Spinal cord (tissue), 9 donors: ENCODE measurements at regions not wholly inside any gene's neighbourhood (a gene's known extent, or its start where the extent isn't known, plus 50 kb on each side); places are given as distances from the start of the nearest gene placed in this dataset.
"Not testable (repeated sequence)": the region's sequence is repeated elsewhere in the genome, so short reads cannot be mapped to it uniquely, and the experiment has no call there.

Source experiments
- DNase-seq, 6 donors: peaks; one replicate each; pipeline versions ENCODE4 v3.0.0 to v3.0.0-alpha.2; 2013 to 2015; ENCODE audit warnings: low spot score in 6 of 6, low read depth in 4 of 6
- H3K27ac ChIP-seq: one replicate; pipeline ENCODE4 v1.5.1; 2013; ENCODE audit warnings: low read depth, low read length, control low read depth
- H3K27me3 ChIP-seq: one replicate; pipeline ENCODE4 v1.6.1; 2013; ENCODE audit warnings: low read length; ENCODE audit not compliant: control insufficient read depth, insufficient read depth
- H3K36me3 ChIP-seq: one replicate; pipeline ENCODE4 v1.6.1; 2013; ENCODE audit warnings: low read length; ENCODE audit not compliant: control insufficient read depth, insufficient read depth
- H3K4me1 ChIP-seq: one replicate; pipeline ENCODE4 v1.6.1; 2013; ENCODE audit warnings: low read length; ENCODE audit not compliant: control insufficient read depth, insufficient read depth
- H3K4me3 ChIP-seq: one replicate; pipeline ENCODE4 v1.5.1; 2013; ENCODE audit warnings: low read depth, low read length, control low read depth
- H3K9me3 ChIP-seq: one replicate; pipeline ENCODE4 v1.6.1; 2013; ENCODE audit warnings: low read length; ENCODE audit not compliant: control insufficient read depth, insufficient read depth
- WGBS: methylation state at CpG from one replicate; pipeline ENCODE4 v1.1.5; 2013; ENCODE audit warnings: missing lambda C conversion rate; ENCODE audit not compliant: insufficient coverage; 5-methylcytosine and 5-hydroxymethylcytosine counted together
- donor health status: healthy.

GRCh38 chr16:72637306-72637705 lies 410.6 kb downstream of the ZFHX3 start:
- no peak overlapping the region for H3K27ac ChIP-seq
- no CpG with 5 or more reads among the region's 1 CpG for WGBS
- DNase-seq: no peak

GRCh38 chr16:72635694-72636093 lies 412.2 kb downstream of the ZFHX3 start:
- H3K4me3 ChIP-seq: no peak overlapping the region
- no CpG with 5 or more reads among the region's 5 CpGs for WGBS
- DNase-seq: no peak

More at GRCh38 chr16:72637306-72637705, 410.6 kb downstream of the ZFHX3 start:
- H3K4me3 ChIP-seq: no peak overlapping the region
- peaks cover 4% of the 10 kb centered on the region for H3K9me3 ChIP-seq
- H3K27me3 ChIP-seq: no peaks in the 10 kb centered on the region
- no peaks in the 10 kb centered on the region for H3K4me1 ChIP-seq
- H3K36me3 ChIP-seq: no peaks in the 10 kb centered on the region

GRCh38 chr16:72635104-72635503 lies 412.8 kb downstream of the ZFHX3 start:
- no CpG with 5 or more reads among the region's 4 CpGs for WGBS
- Histone ChIP-seq H3K4me3 (no peak overlapping the region), H3K9me3 (peaks cover 4% of the 10 kb centered on the region), H3K27ac (no peak overlapping the region), H3K36me3 (no peaks in the 10 kb centered on the region), H3K4me1 (no peaks in the 10 kb centered on the region), H3K27me3 (no peaks in the 10 kb centered on the region)
- DNase-seq: no peak

More at GRCh38 chr16:72635694-72636093, 412.2 kb downstream of the ZFHX3 start:
- H3K27me3 ChIP-seq: no peaks in the 10 kb centered on the region
- no peak overlapping the region for H3K27ac ChIP-seq
- H3K9me3 ChIP-seq: peaks cover 4% of the 10 kb centered on the region
- no peaks in the 10 kb centered on the region for H3K36me3 ChIP-seq
- no peaks in the 10 kb centered on the region for H3K4me1 ChIP-seq

GRCh38 chr16:72627182-72627896 lies 420.6 kb downstream of the ZFHX3 start:
- DNase-seq, H3K27ac ChIP-seq: not testable (repeated sequence)
- WGBS: 88% methylated on average over 8 of the region's 30 CpGs

DNA sequence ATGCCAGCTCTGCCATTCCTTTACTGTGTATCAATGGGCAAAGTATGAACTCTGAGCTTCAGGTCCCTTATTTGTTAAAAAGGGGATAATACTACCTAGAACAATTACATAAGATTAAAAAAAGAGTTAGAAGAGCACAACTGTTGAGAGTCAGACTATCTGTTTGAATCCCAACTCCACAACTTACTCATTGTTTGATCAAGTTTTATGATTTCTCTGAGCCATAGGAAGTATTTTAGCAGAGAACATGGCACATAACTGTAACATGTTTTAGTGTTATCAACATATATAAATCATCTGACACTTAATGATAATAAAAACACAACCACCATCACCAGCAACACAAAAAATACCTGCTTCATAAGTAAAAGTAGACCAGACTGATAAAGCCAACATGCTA lies 421.3 kb downstream of the ZFHX3 start:
- Histone ChIP-seq H3K27ac (no peak overlapping the region), H3K4me3 (no peak overlapping the region), H3K9me3 (no peaks in the 10 kb centered on the region), H3K27me3 (no peaks in the 10 kb centered on the region), H3K36me3 (no peaks in the 10 kb centered on the region), H3K4me1 (no peaks in the 10 kb centered on the region)
- DNase-seq: no peak

More at GRCh38 chr16:72627182-72627896, 420.6 kb downstream of the ZFHX3 start:
- H3K9me3 ChIP-seq, H3K4me3 ChIP-seq, H3K36me3 ChIP-seq, H3K4me1 ChIP-seq, H3K27me3 ChIP-seq: not testable (repeated sequence)

DNA sequence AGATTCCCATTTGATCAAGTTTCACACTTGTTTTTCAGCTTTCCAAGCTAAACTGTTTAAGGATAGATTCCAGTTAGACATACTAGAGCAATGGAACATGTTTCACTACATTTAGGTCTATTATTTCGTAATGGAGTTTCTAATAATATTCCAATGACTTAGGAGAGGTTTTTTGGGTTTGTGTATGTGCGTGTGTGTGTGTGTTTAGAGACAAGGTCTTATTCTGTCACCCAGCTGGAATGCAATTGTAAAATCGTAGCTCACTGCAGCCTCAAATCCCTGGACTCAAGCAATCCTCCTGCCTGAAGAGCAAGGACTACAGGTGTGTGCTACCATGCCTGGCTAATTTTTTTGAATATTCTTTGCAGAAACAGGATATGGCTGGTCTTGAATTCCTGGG lies 426.3 kb downstream of the ZFHX3 start:
- Histone ChIP-seq H3K4me1 (no peaks in the 10 kb centered on the region), H3K27me3 (no peaks in the 10 kb centered on the region), H3K9me3 (no peaks in the 10 kb centered on the region), H3K4me3 (no peak overlapping the region), H3K36me3 (no peaks in the 10 kb centered on the region), H3K27ac (no peak overlapping the region)
- WGBS: 68% methylated on average over 2 of the region's 3 CpGs
- no peak for DNase-seq

GRCh38 chr16:72620853-72621252 lies 427.1 kb downstream of the ZFHX3 start:
- no peak overlapping the region for H3K4me3 ChIP-seq
- no peak for DNase-seq
- no peaks in the 10 kb centered on the region for H3K9me3 ChIP-seq
- H3K27me3 ChIP-seq: no peaks in the 10 kb centered on the region
- no peaks in the 10 kb centered on the region for H3K4me1 ChIP-seq
- no CpG with 5 or more reads among the region's 2 CpGs for WGBS
- no peak overlapping the region for H3K27ac ChIP-seq
- no peaks in the 10 kb centered on the region for H3K36me3 ChIP-seq

DNA sequence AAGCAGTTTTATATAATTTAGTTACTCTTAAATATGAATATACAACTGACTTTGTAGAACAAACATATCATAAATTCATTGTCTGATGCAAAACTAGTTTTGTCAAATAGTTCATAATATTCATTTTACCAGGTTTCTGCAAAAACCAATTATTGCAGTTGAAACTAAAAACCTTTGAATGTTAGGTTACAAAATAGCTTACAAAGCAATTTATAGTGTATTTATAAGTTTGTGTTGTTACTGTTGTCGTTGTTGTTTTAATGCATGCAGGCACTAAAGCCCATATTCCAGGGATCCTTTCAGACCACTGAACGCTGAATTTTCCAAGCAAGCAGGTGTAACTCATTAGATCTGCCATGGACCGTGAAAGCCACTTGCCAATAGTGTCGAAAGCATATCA lies 427.6 kb downstream of the ZFHX3 start:
- no peak overlapping the region for H3K4me3 ChIP-seq
- DNase-seq: no peak
- H3K27ac ChIP-seq: no peak overlapping the region
- WGBS: 71% methylated on average over 3 of the region's 4 CpGs
- no peaks in the 10 kb centered on the region for H3K4me1 ChIP-seq
- H3K27me3 ChIP-seq: no peaks in the 10 kb centered on the region
- H3K9me3 ChIP-seq: no peaks in the 10 kb centered on the region
- H3K36me3 ChIP-seq: no peaks in the 10 kb centered on the region

- Histone ChIP-seq H3K4me1 (no peaks in the 10 kb centered on the region), H3K4me3 (no peak overlapping the region), H3K36me3 (no peaks in the 10 kb centered on the region), H3K27me3 (no peaks in the 10 kb centered on the region), H3K27ac (no peak overlapping the region), H3K9me3 (no peaks in the 10 kb centered on the region)
- WGBS: no CpG with 5 or more reads among the region's 4 CpGs
- no peak for DNase-seq
Observed at GRCh38 chr16:72615856-72616255, 432.1 kb downstream of the ZFHX3 start.

DNA sequence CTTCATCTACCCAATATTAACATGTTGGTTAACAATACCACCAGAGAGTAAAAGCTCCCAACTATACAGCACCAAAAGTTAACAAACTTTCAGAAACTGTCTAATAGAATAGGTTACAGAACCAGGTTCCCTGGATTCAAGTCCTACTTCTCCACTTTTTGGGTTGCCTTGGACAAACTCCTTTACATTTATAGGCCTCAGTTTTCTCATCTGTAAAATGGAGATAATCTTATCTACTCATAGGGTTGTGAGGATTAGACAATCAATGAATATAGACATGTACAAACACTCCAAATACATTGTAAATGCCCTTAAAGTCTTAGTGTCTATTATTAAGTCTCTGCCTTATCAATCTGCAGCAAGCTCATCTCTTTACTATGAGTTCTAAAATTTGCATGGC lies 435.2 kb downstream of the ZFHX3 start:
- Histone ChIP-seq H3K9me3 (no peaks in the 10 kb centered on the region), H3K27ac (no peak overlapping the region), H3K36me3 (no peaks in the 10 kb centered on the region), H3K4me1 (no peaks in the 10 kb centered on the region), H3K4me3 (no peak overlapping the region), H3K27me3 (no peaks in the 10 kb centered on the region)
- no peak for DNase-seq
